ENCODE measurements at regions not wholly inside any gene's neighbourhood (a gene's known extent, or its start where the extent isn't known, plus 50 kb on each side); places are given as distances from the start of the nearest gene placed in this dataset.

DNA sequence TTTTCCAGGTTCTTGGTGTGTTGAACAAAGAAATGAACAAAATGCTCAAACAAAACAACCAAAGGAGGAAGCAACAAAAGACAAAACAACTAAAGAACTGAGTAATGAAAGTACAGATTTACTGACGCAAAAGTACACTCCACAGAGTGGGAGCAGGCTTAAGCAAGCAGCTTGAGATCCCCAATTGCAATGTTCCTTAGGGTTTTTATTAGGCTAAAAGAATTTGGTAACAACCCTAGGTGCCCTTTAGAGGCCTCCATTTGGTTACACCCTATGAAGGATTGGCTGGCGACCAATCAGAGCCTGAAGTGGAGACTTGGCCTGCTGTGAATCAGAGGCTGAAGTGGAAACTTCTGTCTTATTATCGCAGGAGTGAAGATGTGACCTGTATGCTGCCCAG lies 243.4 kb upstream of the ATP10A start:
- Histone ChIP-seq H3K9me3 (no peaks in the 10 kb centered on the region), H3K4me1 (no peaks in the 10 kb centered on the region), H3K4me2 (no peak overlapping the region), H3K4me3 (no peak overlapping the region), H3K27ac (no peak overlapping the region)
- WGBS (ENCODE audit: missing lambda C conversion rate) = 47% methylated on average over 3 of the region's 3 CpGs
- no peak for FAIRE-seq
- CTCF ChIA-PET = no interaction called here
- TF ChIP-seq RARB (CRISPR knock-in tag; IDR thresholded peaks at IDR 0.05) (no peak), CEBPB (IDR thresholded peaks at IDR 0.05) (no peak), TFCP2L1 (CRISPR knock-in tag; IDR thresholded peaks at IDR 0.05) (no peak)
- DNase-seq (ENCODE audit: low read depth in 1 of 2, low spot score in 1 of 2) = no peak
- no peak for ATAC-seq
- POLR2A ChIA-PET = no interaction called here

DNA sequence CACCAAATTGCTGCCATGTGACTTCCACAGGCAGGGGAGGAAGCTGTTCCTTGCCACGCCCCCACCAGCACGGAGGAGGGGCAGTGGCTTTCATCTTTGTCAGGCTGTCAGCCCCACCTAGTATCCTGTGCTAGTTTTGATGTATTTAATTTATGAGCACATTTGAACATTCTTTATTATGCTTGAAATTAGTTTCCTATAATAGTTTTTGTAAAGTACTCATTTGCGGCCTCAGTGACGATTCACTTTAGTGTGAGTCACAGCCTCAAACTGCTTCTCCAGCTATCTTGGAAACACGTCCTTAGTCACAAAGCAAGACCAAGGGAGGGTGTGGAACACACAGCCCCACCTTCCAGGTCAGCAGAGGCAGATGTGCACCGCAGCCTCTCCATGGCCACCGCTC lies 239.9 kb upstream of the ATP10A start:
- Histone ChIP-seq H3K4me2 (no peak overlapping the region), H3K9me3 (no peaks in the 10 kb centered on the region), H3K27ac (no peak overlapping the region), H3K4me3 (no peak overlapping the region), H3K4me1 (no peaks in the 10 kb centered on the region)
- ChIA-PET POLR2A (no interaction called here), CTCF (interaction anchor here (0.6 kb wide), 1 partner anchor 314 kb away, joined by 3 read pairs; no protein-coding TSS in a partner anchor)
- ATAC-seq = no peak
- TF ChIP-seq, protein P1, sequence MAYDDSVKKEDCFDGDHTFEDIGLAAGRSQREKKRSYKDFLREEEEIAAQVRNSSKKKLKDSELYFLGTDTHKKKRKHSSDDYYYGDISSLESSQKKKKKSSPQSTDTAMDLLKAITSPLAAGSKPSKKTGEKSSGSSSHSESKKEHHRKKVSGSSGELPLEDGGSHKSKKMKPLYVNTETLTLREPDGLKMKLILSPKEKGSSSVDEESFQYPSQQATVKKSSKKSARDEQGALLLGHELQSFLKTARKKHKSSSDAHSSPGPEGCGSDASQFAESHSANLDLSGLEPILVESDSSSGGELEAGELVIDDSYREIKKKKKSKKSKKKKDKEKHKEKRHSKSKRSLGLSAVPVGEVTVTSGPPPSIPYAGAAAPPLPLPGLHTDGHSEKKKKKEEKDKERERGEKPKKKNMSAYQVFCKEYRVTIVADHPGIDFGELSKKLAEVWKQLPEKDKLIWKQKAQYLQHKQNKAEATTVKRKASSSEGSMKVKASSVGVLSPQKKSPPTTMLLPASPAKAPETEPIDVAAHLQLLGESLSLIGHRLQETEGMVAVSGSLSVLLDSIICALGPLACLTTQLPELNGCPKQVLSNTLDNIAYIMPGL (CRISPR knock-in tag; IDR thresholded peaks at IDR 0.05; ENCODE audit: borderline replicate concordance) = no peak
- TF ChIP-seq HOXB13 (CRISPR knock-in tag; IDR thresholded peaks at IDR 0.05; ENCODE audit: low read depth) = no peak
- TF ChIP-seq RFX5 (IDR thresholded peaks at IDR 0.05) = no peak
- no peak for TF ChIP-seq ZNF302 (CRISPR knock-in tag; IDR thresholded peaks at IDR 0.05)
- no peak for TF ChIP-seq RNF2 (IDR thresholded peaks at IDR 0.05; ENCODE audit: borderline replicate concordance, low read depth)
- TF ChIP-seq, protein P2, sequence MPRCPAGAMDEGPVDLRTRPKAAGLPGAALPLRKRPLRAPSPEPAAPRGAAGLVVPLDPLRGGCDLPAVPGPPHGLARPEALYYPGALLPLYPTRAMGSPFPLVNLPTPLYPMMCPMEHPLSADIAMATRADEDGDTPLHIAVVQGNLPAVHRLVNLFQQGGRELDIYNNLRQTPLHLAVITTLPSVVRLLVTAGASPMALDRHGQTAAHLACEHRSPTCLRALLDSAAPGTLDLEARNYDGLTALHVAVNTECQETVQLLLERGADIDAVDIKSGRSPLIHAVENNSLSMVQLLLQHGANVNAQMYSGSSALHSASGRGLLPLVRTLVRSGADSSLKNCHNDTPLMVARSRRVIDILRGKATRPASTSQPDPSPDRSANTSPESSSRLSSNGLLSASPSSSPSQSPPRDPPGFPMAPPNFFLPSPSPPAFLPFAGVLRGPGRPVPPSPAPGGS (IDR thresholded peaks at IDR 0.05) = no peak
- no peak for TF ChIP-seq GATA3 (IDR thresholded peaks at IDR 0.05; ENCODE audit: borderline replicate concordance)
- TF ChIP-seq JUNB (IDR thresholded peaks at IDR 0.05) = no peak
- no peak for TF ChIP-seq POLR2AphosphoS2 (conservative IDR thresholded peaks at IDR 0.05; ENCODE audit: low read length)
- no peak for TF ChIP-seq RCOR1 (IDR thresholded peaks at IDR 0.05; ENCODE audit: low read depth, low read length)
- no peak for TF ChIP-seq FOSL2 (IDR thresholded peaks at IDR 0.05)
- TF ChIP-seq FOSL2 (CRISPR knock-in tag; IDR thresholded peaks at IDR 0.05) = no peak
- TF ChIP-seq, protein P3, sequence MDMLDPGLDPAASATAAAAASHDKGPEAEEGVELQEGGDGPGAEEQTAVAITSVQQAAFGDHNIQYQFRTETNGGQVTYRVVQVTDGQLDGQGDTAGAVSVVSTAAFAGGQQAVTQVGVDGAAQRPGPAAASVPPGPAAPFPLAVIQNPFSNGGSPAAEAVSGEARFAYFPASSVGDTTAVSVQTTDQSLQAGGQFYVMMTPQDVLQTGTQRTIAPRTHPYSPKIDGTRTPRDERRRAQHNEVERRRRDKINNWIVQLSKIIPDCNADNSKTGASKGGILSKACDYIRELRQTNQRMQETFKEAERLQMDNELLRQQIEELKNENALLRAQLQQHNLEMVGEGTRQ (IDR thresholded peaks at IDR 0.05) = no peak
- TF ChIP-seq ESRRA (IDR thresholded peaks at IDR 0.05; ENCODE audit: borderline replicate concordance, low read length) = no peak
- WGBS (ENCODE audit: missing lambda C conversion rate) = 74% methylated on average over 7 of the region's 7 CpGs
- DNase-seq (ENCODE audit: low read depth in 1 of 2, low spot score in 1 of 2) = no peak
- FAIRE-seq = no peak

DNA sequence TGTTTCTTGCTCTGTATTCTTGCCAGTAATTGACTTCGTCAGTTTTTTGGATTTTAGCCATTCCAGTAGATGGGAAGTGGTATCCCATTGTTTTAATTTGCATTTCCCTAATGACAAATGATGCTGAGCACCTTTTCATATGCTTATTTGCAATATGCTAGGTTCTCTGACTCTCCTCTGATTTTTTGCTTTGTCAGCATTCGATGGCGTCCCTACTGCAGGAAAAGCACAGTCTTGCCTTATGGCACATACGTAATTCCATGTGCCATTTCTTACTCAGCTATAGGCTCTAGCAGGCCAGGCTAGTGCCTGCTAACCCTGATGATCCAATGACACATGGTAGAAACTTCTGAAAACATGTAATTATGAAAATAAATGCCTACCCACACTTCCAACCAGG lies 239.2 kb upstream of the ATP10A start:
- H3K4me3 ChIP-seq = no peak overlapping the region
- 78% methylated on average over 4 of the region's 4 CpGs for WGBS (ENCODE audit: missing lambda C conversion rate)
- H3K9me3 ChIP-seq = no peaks in the 10 kb centered on the region
- DNase-seq (ENCODE audit: low read depth in 1 of 2, low spot score in 1 of 2) = no peak
- no peak overlapping the region for H3K4me2 ChIP-seq
- H3K27ac ChIP-seq = no peak overlapping the region
- ChIA-PET CTCF (no interaction called here), POLR2A (no interaction called here)
- H3K4me1 ChIP-seq = no peaks in the 10 kb centered on the region
- no peak for ATAC-seq
- no peak for FAIRE-seq
- TF ChIP-seq MAFK (IDR thresholded peaks at IDR 0.05; ENCODE audit: partially characterized antibody) = peak; percentile 92
- TF ChIP-seq CHD4 (IDR thresholded peaks at IDR 0.05; ENCODE audit: borderline replicate concordance) = no peak

DNA sequence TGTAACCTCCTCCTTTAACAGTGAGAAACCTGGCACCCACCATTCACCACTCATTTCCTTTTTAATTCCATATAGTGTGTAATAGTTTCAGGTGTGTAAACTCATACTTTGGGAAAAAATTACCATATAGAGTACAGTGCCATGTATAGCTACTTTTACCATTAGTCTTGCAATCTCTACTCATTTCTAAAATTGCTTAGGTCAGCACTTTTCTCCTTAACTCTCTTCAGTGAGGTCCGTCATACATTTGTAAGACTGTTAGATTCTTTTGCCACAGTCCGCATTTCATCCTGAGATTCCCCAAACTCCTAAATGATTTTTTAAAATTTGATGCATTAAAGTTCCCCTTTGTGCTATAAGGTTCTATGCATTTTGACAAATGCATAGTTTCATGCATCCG lies 238.3 kb upstream of the ATP10A start:
- TF ChIP-seq MAFK (IDR thresholded peaks at IDR 0.05; ENCODE audit: partially characterized antibody) (peak; percentile 98), CBX8 (IDR thresholded peaks at IDR 0.05) (no peak), RNF2 (IDR thresholded peaks at IDR 0.05; ENCODE audit: borderline replicate concordance, low read depth) (no peak)
- TF ChIP-seq, protein P4, sequence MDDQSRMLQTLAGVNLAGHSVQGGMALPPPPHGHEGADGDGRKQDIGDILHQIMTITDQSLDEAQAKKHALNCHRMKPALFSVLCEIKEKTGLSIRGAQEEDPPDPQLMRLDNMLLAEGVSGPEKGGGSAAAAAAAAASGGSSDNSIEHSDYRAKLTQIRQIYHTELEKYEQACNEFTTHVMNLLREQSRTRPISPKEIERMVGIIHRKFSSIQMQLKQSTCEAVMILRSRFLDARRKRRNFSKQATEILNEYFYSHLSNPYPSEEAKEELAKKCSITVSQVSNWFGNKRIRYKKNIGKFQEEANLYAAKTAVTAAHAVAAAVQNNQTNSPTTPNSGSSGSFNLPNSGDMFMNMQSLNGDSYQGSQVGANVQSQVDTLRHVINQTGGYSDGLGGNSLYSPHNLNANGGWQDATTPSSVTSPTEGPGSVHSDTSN (IDR thresholded peaks at IDR 0.05) = no peak
- Histone ChIP-seq H3K9me3 (no peaks in the 10 kb centered on the region), H3K4me2 (no peak overlapping the region), H3K4me1 (no peaks in the 10 kb centered on the region), H3K27ac (no peak overlapping the region), H3K4me3 (no peak overlapping the region)
- ChIA-PET CTCF (no interaction called here), POLR2A (no interaction called here)
- FAIRE-seq (no peak), DNase-seq (ENCODE audit: low read depth in 1 of 2, low spot score in 1 of 2) (no peak), ATAC-seq (no peak)
- 86% methylated on average over 3 of the region's 3 CpGs for WGBS (ENCODE audit: missing lambda C conversion rate)

Data from A549 (cell line).